A673 (cell line): ENCODE measurements at regions not wholly inside any gene's neighbourhood (a gene's known extent, or its start where the extent isn't known, plus 50 kb on each side); places are given as distances from the start of the nearest gene placed in this dataset.

Experiments
- EZH2 ChIP-seq: fragments of 200-600 bp; sonication (generic); IDR thresholded peaks from 2 replicates; pipeline ENCODE4 v1.6.1; 2017; ENCODE audit warnings: borderline replicate concordance, low read depth, mild to moderate bottlenecking, mixed read lengths, antibody characterized with exemption, low read length; ENCODE audit not compliant: poor library complexity, severe bottlenecking
- TF ChIP-seq, protein P1 (sequence below): fragments of 300-800, 200-600 bp; sonication (generic); conservative IDR thresholded peaks from 2 replicates; pipeline ENCODE4 v1.5.1; 2017; ENCODE audit warnings: low read depth, mild to moderate bottlenecking, antibody characterized with exemption, low read length, moderate library complexity, mixed read lengths

- TF ChIP-seq, protein P1, sequence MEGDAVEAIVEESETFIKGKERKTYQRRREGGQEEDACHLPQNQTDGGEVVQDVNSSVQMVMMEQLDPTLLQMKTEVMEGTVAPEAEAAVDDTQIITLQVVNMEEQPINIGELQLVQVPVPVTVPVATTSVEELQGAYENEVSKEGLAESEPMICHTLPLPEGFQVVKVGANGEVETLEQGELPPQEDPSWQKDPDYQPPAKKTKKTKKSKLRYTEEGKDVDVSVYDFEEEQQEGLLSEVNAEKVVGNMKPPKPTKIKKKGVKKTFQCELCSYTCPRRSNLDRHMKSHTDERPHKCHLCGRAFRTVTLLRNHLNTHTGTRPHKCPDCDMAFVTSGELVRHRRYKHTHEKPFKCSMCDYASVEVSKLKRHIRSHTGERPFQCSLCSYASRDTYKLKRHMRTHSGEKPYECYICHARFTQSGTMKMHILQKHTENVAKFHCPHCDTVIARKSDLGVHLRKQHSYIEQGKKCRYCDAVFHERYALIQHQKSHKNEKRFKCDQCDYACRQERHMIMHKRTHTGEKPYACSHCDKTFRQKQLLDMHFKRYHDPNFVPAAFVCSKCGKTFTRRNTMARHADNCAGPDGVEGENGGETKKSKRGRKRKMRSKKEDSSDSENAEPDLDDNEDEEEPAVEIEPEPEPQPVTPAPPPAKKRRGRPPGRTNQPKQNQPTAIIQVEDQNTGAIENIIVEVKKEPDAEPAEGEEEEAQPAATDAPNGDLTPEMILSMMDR = no peak
- no peak for TF ChIP-seq EZH2
These were observed 529.8 kb downstream of the DMRTA1 start for GRCh38 chr9:22976454-22976853.
